ENCODE measurements at regions not wholly inside any gene's neighbourhood (a gene's known extent, or its start where the extent isn't known, plus 50 kb on each side); places are given as distances from the start of the nearest gene placed in this dataset.

DNA sequence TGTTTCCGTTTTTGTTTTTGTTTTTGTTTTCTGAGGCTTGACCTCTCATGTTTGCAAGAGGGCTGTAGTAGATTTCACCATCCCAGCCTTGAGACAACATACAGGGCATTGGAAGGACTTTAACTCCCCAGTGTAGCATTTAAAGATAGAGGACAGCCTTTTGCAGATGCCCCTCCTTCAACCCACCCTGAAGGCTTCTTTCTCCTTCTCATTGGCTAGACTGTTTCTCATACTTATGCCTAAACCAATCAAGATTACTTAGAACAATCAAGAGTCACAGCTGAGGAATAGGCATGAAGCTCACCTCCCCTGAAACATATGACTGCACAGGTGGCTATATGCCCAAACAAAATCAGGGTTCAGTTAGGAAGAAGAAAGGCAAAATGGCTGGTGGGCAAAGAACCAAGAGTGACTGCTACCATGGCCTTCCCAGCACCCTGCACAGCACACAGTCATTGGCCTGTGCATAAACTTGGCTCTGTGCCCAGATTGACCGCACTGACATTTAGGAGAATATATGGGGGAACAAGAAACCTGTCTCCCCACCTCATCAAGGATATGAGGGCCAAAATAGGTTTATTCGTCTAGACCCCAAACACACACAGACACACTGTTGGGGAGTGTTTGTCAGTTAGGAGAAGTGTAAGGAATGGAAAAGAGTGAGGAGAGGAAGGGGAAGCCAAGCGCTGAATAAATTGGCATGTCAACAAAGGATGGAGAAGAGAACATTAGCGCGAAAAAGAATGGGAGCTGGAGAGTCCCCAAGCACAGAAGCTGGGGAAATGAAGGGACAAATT is 137.3 kb upstream of the RANBP3L start:
- TF ChIP-seq, protein P1, sequence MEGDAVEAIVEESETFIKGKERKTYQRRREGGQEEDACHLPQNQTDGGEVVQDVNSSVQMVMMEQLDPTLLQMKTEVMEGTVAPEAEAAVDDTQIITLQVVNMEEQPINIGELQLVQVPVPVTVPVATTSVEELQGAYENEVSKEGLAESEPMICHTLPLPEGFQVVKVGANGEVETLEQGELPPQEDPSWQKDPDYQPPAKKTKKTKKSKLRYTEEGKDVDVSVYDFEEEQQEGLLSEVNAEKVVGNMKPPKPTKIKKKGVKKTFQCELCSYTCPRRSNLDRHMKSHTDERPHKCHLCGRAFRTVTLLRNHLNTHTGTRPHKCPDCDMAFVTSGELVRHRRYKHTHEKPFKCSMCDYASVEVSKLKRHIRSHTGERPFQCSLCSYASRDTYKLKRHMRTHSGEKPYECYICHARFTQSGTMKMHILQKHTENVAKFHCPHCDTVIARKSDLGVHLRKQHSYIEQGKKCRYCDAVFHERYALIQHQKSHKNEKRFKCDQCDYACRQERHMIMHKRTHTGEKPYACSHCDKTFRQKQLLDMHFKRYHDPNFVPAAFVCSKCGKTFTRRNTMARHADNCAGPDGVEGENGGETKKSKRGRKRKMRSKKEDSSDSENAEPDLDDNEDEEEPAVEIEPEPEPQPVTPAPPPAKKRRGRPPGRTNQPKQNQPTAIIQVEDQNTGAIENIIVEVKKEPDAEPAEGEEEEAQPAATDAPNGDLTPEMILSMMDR (IDR thresholded peaks at IDR 0.05) = no peak
- H3K27me3 ChIP-seq (ENCODE audit: control insufficient read depth in 2 of 2, insufficient read depth in 2 of 2, low read length in 2 of 2) = no peaks in the 10 kb centered on the region
- no peak overlapping the region for H3K4me2 ChIP-seq (replicated peaks; ENCODE audit: extremely low read depth, low read length, poor library complexity, severe bottlenecking)
- WGBS (ENCODE audit: insufficient coverage) = 92% methylated on average over 3 of the region's 6 CpGs
- no peaks in the 10 kb centered on the region for H3K36me3 Mint-ChIP-seq
- H3K27ac Mint-ChIP-seq = no peak overlapping the region
- H3K9me3 ChIP-seq (replicated peaks in 1 of 2; ENCODE audit: control insufficient read depth in 1 of 2, insufficient read depth in 1 of 2, low read length in 2 of 2) = no peaks in the 10 kb centered on the region
- H3K79me2 ChIP-seq (ENCODE audit: insufficient read depth, low read length) = no peaks in the 10 kb centered on the region
- H3K4me3 Mint-ChIP-seq = no peak overlapping the region
- H3K4me1 ChIP-seq (ENCODE audit: control insufficient read depth in 1 of 2, insufficient read depth in 2 of 2, low read length in 2 of 2) = no peaks in the 10 kb centered on the region
- intact Hi-C loops (cut with micrococcal nuclease) = no loop called here
- H3K9me3 Mint-ChIP-seq = peaks cover 0 to 2% (median 0%) of the 10 kb centered on the region in 7 donors
- no peak overlapping the region for H3K27ac ChIP-seq (ENCODE audit: low read depth in 1 of 2, low read length in 2 of 2)
- H2AFZ ChIP-seq (ENCODE audit: insufficient read depth, low read depth, low read length, poor library complexity, severe bottlenecking) = no peak overlapping the region
- no peak for DNase-seq
- no peaks in the 10 kb centered on the region for H3K36me3 ChIP-seq (replicated peaks in 1 of 2; ENCODE audit: control insufficient read depth in 1 of 2, insufficient read depth in 2 of 2, low read length in 2 of 2)
- H3K4me1 Mint-ChIP-seq = no peaks in the 10 kb centered on the region
- no peak overlapping the region for H3K9ac ChIP-seq (ENCODE audit: insufficient read depth, low read length, poor library complexity, severe bottlenecking)
- H3K27me3 Mint-ChIP-seq (ENCODE audit: low read depth in 3 of 3) = peaks cover 0 to 6% (median 4%) of the 10 kb centered on the region in 3 donors
- no peak overlapping the region for H3K4me3 ChIP-seq (replicated peaks in 1 of 3; ENCODE audit: low read depth in 2 of 3, low read length in 3 of 3)
- no peaks in the 10 kb centered on the region for H4K20me1 ChIP-seq (ENCODE audit: insufficient read depth, low read length)

DNA sequence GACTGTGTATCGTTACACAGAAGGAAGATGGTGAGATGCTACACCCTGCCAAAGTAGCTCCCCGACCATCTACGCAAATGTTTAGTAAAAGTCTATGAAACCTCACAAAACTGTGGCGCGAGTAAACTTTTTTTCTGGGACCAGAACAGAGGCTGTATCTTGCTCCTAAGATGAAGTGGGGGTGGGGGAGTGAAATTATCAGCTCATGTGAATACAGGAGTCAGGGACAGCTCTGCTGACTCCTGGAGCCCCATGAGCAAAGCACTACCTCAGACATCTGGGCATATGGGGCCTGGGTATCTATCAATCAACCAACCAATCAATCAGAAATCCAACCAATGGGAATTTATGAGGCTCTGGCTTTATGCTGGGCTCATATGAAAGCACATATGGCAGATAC is 138.6 kb upstream of the RANBP3L start:
- TF ChIP-seq, protein P1 (IDR thresholded peaks at IDR 0.05) = no peak
- H3K27me3 ChIP-seq (ENCODE audit: control insufficient read depth in 2 of 2, insufficient read depth in 2 of 2, low read length in 2 of 2) = no peaks in the 10 kb centered on the region
- Mint-ChIP-seq H3K36me3 (no peaks in the 10 kb centered on the region), H3K9me3 (peaks cover 0 to 2% (median 0%) of the 10 kb centered on the region in 7 donors), H3K27ac (no peak overlapping the region), H3K4me3 (no peak overlapping the region), H3K27me3 (ENCODE audit: low read depth in 3 of 3) (peaks cover 0 to 6% (median 4%) of the 10 kb centered on the region in 3 donors), H3K4me1 (peaks cover 6% of the 10 kb centered on the region)
- no peak overlapping the region for H3K4me2 ChIP-seq (replicated peaks; ENCODE audit: extremely low read depth, low read length, poor library complexity, severe bottlenecking)
- no peaks in the 10 kb centered on the region for H4K20me1 ChIP-seq (ENCODE audit: insufficient read depth, low read length)
- H3K9me3 ChIP-seq (replicated peaks in 1 of 2; ENCODE audit: control insufficient read depth in 1 of 2, insufficient read depth in 1 of 2, low read length in 2 of 2) = no peaks in the 10 kb centered on the region
- no peak for DNase-seq
- no peak overlapping the region for H3K4me3 ChIP-seq (replicated peaks in 1 of 3; ENCODE audit: low read depth in 2 of 3, low read length in 3 of 3)
- intact Hi-C loops (cut with micrococcal nuclease) = no loop called here
- WGBS (ENCODE audit: insufficient coverage) = 97% methylated on average over 3 of the region's 5 CpGs
- peaks cover 4 to 5% of the 10 kb centered on the region in 2 donors for H3K4me1 ChIP-seq (ENCODE audit: control insufficient read depth in 1 of 2, insufficient read depth in 2 of 2, low read length in 2 of 2)
- no peak overlapping the region for H3K27ac ChIP-seq (ENCODE audit: low read depth in 1 of 2, low read length in 2 of 2)
- H3K9ac ChIP-seq (ENCODE audit: insufficient read depth, low read length, poor library complexity, severe bottlenecking) = no peak overlapping the region
- no peak overlapping the region for H2AFZ ChIP-seq (ENCODE audit: insufficient read depth, low read depth, low read length, poor library complexity, severe bottlenecking)
- H3K79me2 ChIP-seq (ENCODE audit: insufficient read depth, low read length) = no peaks in the 10 kb centered on the region
- no peaks in the 10 kb centered on the region for H3K36me3 ChIP-seq (replicated peaks in 1 of 2; ENCODE audit: control insufficient read depth in 1 of 2, insufficient read depth in 2 of 2, low read length in 2 of 2)
